HFFc6 (cell line): ENCODE measurements at regions not wholly inside any gene's neighbourhood (a gene's known extent, or its start where the extent isn't known, plus 50 kb on each side); places are given as distances from the start of the nearest gene placed in this dataset.

Experiments used
- DNase-seq: peaks from one replicate; pipeline ENCODE4 v3.0.0-alpha.2; 2018
- H3K27ac Mint-ChIP-seq: 2 replicates; pipeline ENCODE4 v1.8.0; 2020; ENCODE audit warnings: mild to moderate bottlenecking, mixed read lengths
- H3K27me3 Mint-ChIP-seq: 2 replicates; pipeline ENCODE4 v1.8.0; 2021; ENCODE audit warnings: mild to moderate bottlenecking, moderate library complexity, mixed read lengths; ENCODE audit not compliant: insufficient read depth
- H3K36me3 Mint-ChIP-seq: 2 replicates; pipeline ENCODE4 v1.8.0; 2021; ENCODE audit warnings: low read depth, mixed read lengths
- H3K4me1 Mint-ChIP-seq: 2 replicates; pipeline ENCODE4 v1.8.0; 2020; ENCODE audit warnings: low read depth, mixed read lengths
- H3K4me3 Mint-ChIP-seq: 2 replicates; pipeline ENCODE4 v1.8.0; 2020; ENCODE audit warnings: mild to moderate bottlenecking, moderate library complexity, mixed read lengths
- H3K9me3 Mint-ChIP-seq: 2 replicates; pipeline ENCODE4 v1.8.0; 2020; ENCODE audit warnings: mild to moderate bottlenecking, mixed read lengths
- CTCF ChIP-seq: fragments of 200-600 bp; sonication (generic); IDR thresholded peaks from 2 replicates; pipeline ENCODE4 v1.5.0; 2021; ENCODE audit warnings: antibody characterized with exemption, mild to moderate bottlenecking

- Mint-ChIP-seq H3K27me3 (no peaks in the 10 kb centered on the region), H3K4me1 (no peaks in the 10 kb centered on the region), H3K36me3 (0 out of 2 replicates have a peak, but pooled peaks cover under 1% of the 10 kb centered on the region), H3K4me3 (no peak overlapping the region), H3K9me3 (peaks cover 44% of the 10 kb centered on the region), H3K27ac (no peak overlapping the region)
- no peak for DNase-seq
- TF ChIP-seq CTCF, result no peak
Measured at GRCh38 chr7:20932785-20933527, 146.3 kb upstream of the SP8 start.

GRCh38 chr7:20945451-20945850 lies 158.8 kb upstream of the SP8 start:
- Mint-ChIP-seq H3K9me3 (peaks cover 52% of the 10 kb centered on the region), H3K36me3 (no peaks in the 10 kb centered on the region), H3K27ac (no peak overlapping the region), H3K27me3 (no peaks in the 10 kb centered on the region), H3K4me1 (no peaks in the 10 kb centered on the region), H3K4me3 (no peak overlapping the region)
- TF ChIP-seq CTCF, result no peak
- DNase-seq, result no peak

- no peak for TF ChIP-seq CTCF
- H3K9me3 Mint-ChIP-seq, result peaks cover 44% of the 10 kb centered on the region
- no peaks in the 10 kb centered on the region for H3K27me3 Mint-ChIP-seq
- H3K36me3 Mint-ChIP-seq, result peaks cover 7% of the 10 kb centered on the region; the same call in 1 of the 2 replicates
- no peak for DNase-seq
- H3K27ac Mint-ChIP-seq, result no peak overlapping the region
- no peaks in the 10 kb centered on the region for H3K4me1 Mint-ChIP-seq
- no peak overlapping the region for H3K4me3 Mint-ChIP-seq
Measured at GRCh38 chr7:20952916-20953315, 166.2 kb upstream of the SP8 start.

GRCh38 chr7:20954711-20955619 lies 168.3 kb upstream of the SP8 start:
- H3K9me3 Mint-ChIP-seq, result peaks cover 48% of the 10 kb centered on the region
- no peaks in the 10 kb centered on the region for H3K4me1 Mint-ChIP-seq
- no peak for TF ChIP-seq CTCF
- no peaks in the 10 kb centered on the region for H3K27me3 Mint-ChIP-seq
- H3K27ac Mint-ChIP-seq, result no peak overlapping the region
- no peak for DNase-seq
- H3K36me3 Mint-ChIP-seq, result peaks cover 7% of the 10 kb centered on the region; the same call in 1 of the 2 replicates
- no peak overlapping the region for H3K4me3 Mint-ChIP-seq

- Mint-ChIP-seq H3K4me1 (no peaks in the 10 kb centered on the region), H3K36me3 (peaks cover 7% of the 10 kb centered on the region; the same call in 1 of the 2 replicates), H3K27ac (no peak overlapping the region), H3K9me3 (peaks cover 35% of the 10 kb centered on the region), H3K4me3 (no peak overlapping the region), H3K27me3 (no peaks in the 10 kb centered on the region)
- DNase-seq, result no peak
- TF ChIP-seq CTCF, result no peak
Measured at GRCh38 chr7:20958572-20958971, 171.9 kb upstream of the SP8 start.
